Lower leg skin (tissue), 4 donors: ENCODE measurements at regions not wholly inside any gene's neighbourhood (a gene's known extent, or its start where the extent isn't known, plus 50 kb on each side); places are given as distances from the start of the nearest gene placed in this dataset.

ENCODE experiments used
- DNase-seq, 2 donors: peaks; one replicate each; pipeline ENCODE4 v3.0.0-alpha.2; 2019; ENCODE audit warnings: low spot score in 2 of 2
- H3K4me3 ChIP-seq: fragments of 200-600 bp; sonication (generic); 2 replicates; pipeline ENCODE4 v1.5.1; 2017; ENCODE audit warnings: mild to moderate bottlenecking, low read depth; ENCODE audit not compliant: poor library complexity, severe bottlenecking
- CTCF ChIP-seq, 3 donors: fragments of 450-650 bp; IDR thresholded peaks; one replicate each; pipeline ENCODE4 v1.5.1; 2016; ENCODE audit warnings: antibody characterized with exemption in 3 of 3, mild to moderate bottlenecking in 3 of 3, moderate library complexity in 2 of 3
- POLR2A ChIP-seq, 2 donors: fragments of 450-650 bp; IDR thresholded peaks; one replicate each; pipeline ENCODE4 v1.6.1; 2016 to 2017; ENCODE audit warnings: antibody characterized with exemption in 2 of 2, mild to moderate bottlenecking in 1 of 2, moderate library complexity in 1 of 2
- WGBS, 2 donors: methylation state at CpG; one replicate each; pipeline ENCODE4 v1.1.5; 2018; 5-methylcytosine and 5-hydroxymethylcytosine counted together
- intact Hi-C: fragments of 100-400 bp; cut with DNase I; formaldehyde crosslinking; loops from one replicate; pipeline ENCODE4 v1.15.0; 2023; ENCODE audit warnings: low total_unique reads

GRCh38 chr5:53194086-53194485, 84.5 kb upstream of the MOCS2 start:
- intact Hi-C loops: no loop called here
- DNase-seq: no peak
- no peak for TF ChIP-seq CTCF (IDR thresholded peaks at IDR 0.05)
- TF ChIP-seq POLR2A (IDR thresholded peaks at IDR 0.05): no peak
- no peak overlapping the region for H3K4me3 ChIP-seq
- 35 to 36% methylated on average over 2 of the region's 2 CpGs for WGBS, 2 donors

- intact Hi-C loops: no loop called here
- H3K4me3 ChIP-seq: no peak overlapping the region
- TF ChIP-seq POLR2A (IDR thresholded peaks at IDR 0.05) (no peak), CTCF (IDR thresholded peaks at IDR 0.05) (no peak)
- no peak for DNase-seq
Measured at GRCh38 chr5:53199882-53200281, 90.3 kb upstream of the MOCS2 start.

- 73 to 82% methylated on average over 8 of the region's 8 CpGs for WGBS, 2 donors
- DNase-seq: no peak
- no peak overlapping the region for H3K4me3 ChIP-seq
- TF ChIP-seq POLR2A (IDR thresholded peaks at IDR 0.05): no peak
- no peak for TF ChIP-seq CTCF (IDR thresholded peaks at IDR 0.05)
- intact Hi-C loops: no loop called here
Measured at GRCh38 chr5:53200306-53200705, 90.7 kb upstream of the MOCS2 start.

- no peak for DNase-seq
- H3K4me3 ChIP-seq: no peak overlapping the region
- TF ChIP-seq CTCF (IDR thresholded peaks at IDR 0.05) (no peak), POLR2A (IDR thresholded peaks at IDR 0.05) (no peak)
- 96 to 98% methylated on average over 3 of the region's 3 CpGs for WGBS, 2 donors
- intact Hi-C loops: no loop called here
Measured at GRCh38 chr5:53201746-53202145, 92.2 kb upstream of the MOCS2 start.

DNA sequence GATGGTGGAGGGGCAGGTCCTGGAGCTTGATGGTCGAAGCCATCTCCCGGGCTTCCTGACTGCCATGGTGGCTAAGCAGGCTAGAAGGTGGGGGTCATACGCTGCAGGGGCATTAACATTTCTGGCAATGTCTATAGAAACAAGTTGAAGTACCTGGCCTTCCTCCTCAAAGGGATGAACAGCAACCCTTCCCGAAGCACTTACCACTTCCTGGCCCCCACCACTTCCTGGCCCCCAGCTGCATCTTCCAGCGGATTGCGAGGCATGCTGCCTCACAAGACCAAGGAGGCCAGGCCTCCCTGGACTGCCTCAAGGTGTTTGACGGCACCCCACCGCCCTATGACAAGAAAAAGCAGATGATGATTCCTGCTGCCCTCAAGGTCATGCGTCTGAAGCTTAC, 97.0 kb upstream of the MOCS2 start:
- TF ChIP-seq POLR2A (IDR thresholded peaks at IDR 0.05) (no peak), CTCF (IDR thresholded peaks at IDR 0.05) (no peak)
- no peak overlapping the region for H3K4me3 ChIP-seq
- intact Hi-C loops: no loop called here
- 94 to 95% methylated on average over 9 of the region's 9 CpGs for WGBS, 2 donors
- no peak for DNase-seq

DNA sequence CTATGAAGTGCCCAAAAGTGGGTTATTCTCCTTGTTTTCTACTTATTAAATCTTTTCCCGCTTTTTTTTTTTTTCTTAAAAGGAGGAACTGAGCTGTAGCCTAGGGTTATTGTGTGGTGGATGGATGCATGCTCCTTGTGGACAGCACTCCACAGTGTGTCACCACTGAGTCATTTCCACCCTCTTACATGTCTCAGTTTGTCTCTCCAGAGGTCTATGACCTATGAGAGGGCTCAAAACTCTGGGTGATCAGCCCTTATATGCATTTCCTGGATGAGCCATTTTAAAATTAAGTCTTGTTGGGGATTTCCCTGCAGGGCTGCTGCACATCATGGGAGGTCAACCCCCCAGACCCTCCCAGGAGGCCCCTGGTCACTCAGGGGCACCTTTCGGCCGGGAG, 102.2 kb upstream of the MOCS2 start:
- intact Hi-C loops: no loop called here
- no peak for DNase-seq
- TF ChIP-seq POLR2A (IDR thresholded peaks at IDR 0.05): no peak
- no peak for TF ChIP-seq CTCF (IDR thresholded peaks at IDR 0.05)
- no peak overlapping the region for H3K4me3 ChIP-seq
- 89 to 94% methylated on average over 3 of the region's 3 CpGs for WGBS, 2 donors
